Left lung (tissue), 4 donors: ENCODE measurements at regions not wholly inside any gene's neighbourhood (a gene's known extent, or its start where the extent isn't known, plus 50 kb on each side); places are given as distances from the start of the nearest gene placed in this dataset.

Experiments
- ATAC-seq: fragments of 200-7000 bp; cut with Tn5 transposase; one replicate; pipeline ENCODE4 v1.9.1; 2020; ENCODE audit warnings: moderate library complexity
- DNase-seq, 4 donors: peaks; one replicate each; pipeline ENCODE4 v3.0.0-alpha.2; 2013 to 2020
- H3K27ac ChIP-seq, 2 donors: fragments of 200-600 bp; sonication (generic) in 1 of 2; one replicate each; pipeline versions ENCODE4 v1.5.0 to v1.8.0; 2020 to 2021
- H3K27me3 ChIP-seq, 2 donors: fragments of 200-600 bp; sonication (generic) in 1 of 2; one replicate each; pipeline versions ENCODE4 v1.5.0 to v1.8.0; 2020 to 2021
- H3K36me3 ChIP-seq, 2 donors: fragments of 200-600 bp; sonication (generic) in 1 of 2; one replicate each; pipeline versions ENCODE4 v1.5.0 to v1.8.0; 2020 to 2021
- H3K4me1 ChIP-seq, 2 donors: fragments of 200-600 bp; one replicate each; pipeline ENCODE4 v1.8.0; 2021
- H3K4me3 ChIP-seq, 2 donors: fragments of 200-600 bp; sonication (generic) in 1 of 2; one replicate each; pipeline versions ENCODE4 v1.5.0 to v1.8.0; 2020 to 2021; ENCODE audit warnings: mild to moderate bottlenecking in 1 of 2
- H3K9me3 ChIP-seq, 2 donors: fragments of 200-600 bp; sonication (generic) in 1 of 2; one replicate each; pipeline versions ENCODE4 v1.5.0 to v1.8.0; 2020 to 2021
- CTCF ChIP-seq, 2 donors: fragments of 200-600 bp; sonication (generic) in 1 of 2; IDR thresholded peaks; one replicate each; pipeline versions ENCODE4 v1.5.0 to v1.8.0; 2021; ENCODE audit warnings: antibody characterized with exemption in 2 of 2
- intact Hi-C, 2 donors: fragments of 100-400 bp; cut with DNase I; formaldehyde crosslinking; loops; one replicate each; pipeline versions ENCODE4 v1.11.2 to v1.14.2; 2022
- donor health status: DM: no; HTN: yes; CAD: no.
- donor health status: DM: no; HTN: no; CAD: no.

- no peaks in the 10 kb centered on the region for H3K9me3 ChIP-seq
- no peak for ATAC-seq
- no peak overlapping the region for H3K4me3 ChIP-seq
- DNase-seq = no peak
- no peak for TF ChIP-seq CTCF (IDR thresholded peaks at IDR 0.05)
- no peaks in the 10 kb centered on the region for H3K36me3 ChIP-seq
- H3K4me1 ChIP-seq = no peaks in the 10 kb centered on the region
- intact Hi-C loops = no loop called here
- H3K27ac ChIP-seq = no peak overlapping the region
- no peaks in the 10 kb centered on the region for H3K27me3 ChIP-seq
Observed at GRCh38 chrX:95367286-95367685, 1317.4 kb upstream of the DIAPH2 start.

GRCh38 chrX:95382799-95383198 is 1301.8 kb upstream of the DIAPH2 start:
- ATAC-seq = peak; percentile 24
- no peak for DNase-seq
- no peak for TF ChIP-seq CTCF (IDR thresholded peaks at IDR 0.05)
- Histone ChIP-seq H3K4me1 (no peaks in the 10 kb centered on the region), H3K36me3 (no peaks in the 10 kb centered on the region), H3K27me3 (no peaks in the 10 kb centered on the region), H3K4me3 (no peak overlapping the region), H3K27ac (no peak overlapping the region), H3K9me3 (no peaks in the 10 kb centered on the region)
- intact Hi-C loops = no loop called here

GRCh38 chrX:95383778-95384177 is 1300.9 kb upstream of the DIAPH2 start:
- H3K36me3 ChIP-seq = no peaks in the 10 kb centered on the region
- no peak overlapping the region for H3K4me3 ChIP-seq
- no peak for DNase-seq
- intact Hi-C loops = no loop called here
- peak; percentile 92 for ATAC-seq
- H3K27ac ChIP-seq = no peak overlapping the region
- no peaks in the 10 kb centered on the region for H3K27me3 ChIP-seq
- TF ChIP-seq CTCF (IDR thresholded peaks at IDR 0.05) = no peak
- H3K9me3 ChIP-seq = no peaks in the 10 kb centered on the region
- H3K4me1 ChIP-seq = no peaks in the 10 kb centered on the region

GRCh38 chrX:95427389-95427788 is 1257.3 kb upstream of the DIAPH2 start:
- Histone ChIP-seq H3K27me3 (no peaks in the 10 kb centered on the region), H3K36me3 (no peaks in the 10 kb centered on the region), H3K9me3 (peaks cover 0 to 2% of the 10 kb centered on the region in 2 donors), H3K27ac (no peak overlapping the region), H3K4me1 (no peaks in the 10 kb centered on the region), H3K4me3 (no peak overlapping the region)
- no peak for DNase-seq
- intact Hi-C loops = no loop called here
- TF ChIP-seq CTCF (IDR thresholded peaks at IDR 0.05) = no peak
- ATAC-seq = peak; percentile 68

- Histone ChIP-seq H3K9me3 (no peaks in the 10 kb centered on the region), H3K27me3 (no peaks in the 10 kb centered on the region), H3K4me3 (no peak overlapping the region), H3K27ac (no peak overlapping the region), H3K36me3 (no peaks in the 10 kb centered on the region), H3K4me1 (no peaks in the 10 kb centered on the region)
- DNase-seq (no peak), ATAC-seq (no peak)
- no peak for TF ChIP-seq CTCF (IDR thresholded peaks at IDR 0.05)
- intact Hi-C loops = no loop called here
Observed at GRCh38 chrX:95435198-95435597, 1249.4 kb upstream of the DIAPH2 start.
